A172 (cell line): ENCODE measurements at regions not wholly inside any gene's neighbourhood (a gene's known extent, or its start where the extent isn't known, plus 50 kb on each side); places are given as distances from the start of the nearest gene placed in this dataset.
A peak's percentile ranks its signal among the peaks of the same experiment; 100 is the strongest.

Experiments
- DNase-seq: peaks from one replicate; pipeline ENCODE4 v3.0.0-alpha.2; 2015; ENCODE audit warnings: low spot score

- DNase-seq, result no peak
These were observed 2314.9 kb downstream of the LRRC4C start for GRCh38 chr11:39144351-39145130.

GRCh38 chr11:39139581-39139980 is 2319.9 kb downstream of the LRRC4C start:
- DNase-seq, result no peak

- no peak for DNase-seq
These were observed 2338.6 kb downstream of the LRRC4C start for GRCh38 chr11:39120890-39121289.

DNA sequence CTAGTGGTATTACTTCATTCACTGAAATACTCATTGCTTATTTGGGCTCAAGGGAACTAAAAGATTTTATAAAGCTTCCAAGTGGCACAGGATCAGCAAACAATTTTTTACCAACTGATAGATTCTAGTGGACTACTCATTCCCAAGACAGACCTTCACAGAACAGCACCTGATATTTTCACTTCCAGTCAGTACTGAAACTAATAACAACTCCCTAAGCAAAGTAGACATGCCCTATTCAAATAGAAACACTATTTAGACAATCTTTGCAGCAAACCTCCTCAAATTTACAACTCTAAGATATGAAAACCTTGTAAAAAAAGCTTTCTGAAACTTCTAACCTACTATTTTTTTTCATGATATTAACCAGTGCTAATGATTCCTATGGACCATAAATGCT is 2345.8 kb downstream of the LRRC4C start:
- no peak for DNase-seq

- no peak for DNase-seq
These were observed 2357.2 kb downstream of the LRRC4C start for GRCh38 chr11:39102236-39102635.

GRCh38 chr11:39078465-39078864 is 2381.0 kb downstream of the LRRC4C start:
- DNase-seq, result no peak

DNA sequence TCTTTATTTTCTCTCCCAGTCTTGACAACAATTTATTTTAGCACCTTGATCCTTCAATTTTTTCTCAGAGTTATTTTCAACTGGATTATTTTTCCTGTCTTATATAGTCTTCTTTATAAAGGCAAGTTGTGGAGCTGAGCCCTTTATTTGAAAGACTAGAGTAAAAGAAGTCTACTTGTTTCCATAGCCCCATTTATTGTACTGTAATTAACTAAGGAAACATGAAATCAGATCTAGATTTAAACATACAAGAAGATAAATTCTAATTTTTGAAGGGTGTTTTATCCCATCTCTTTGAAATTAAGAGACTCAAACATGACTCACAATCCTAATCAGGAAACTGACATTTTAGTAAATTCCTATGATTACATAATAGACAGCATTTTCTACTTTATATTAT is 2421.8 kb downstream of the LRRC4C start:
- DNase-seq, result no peak

DNA sequence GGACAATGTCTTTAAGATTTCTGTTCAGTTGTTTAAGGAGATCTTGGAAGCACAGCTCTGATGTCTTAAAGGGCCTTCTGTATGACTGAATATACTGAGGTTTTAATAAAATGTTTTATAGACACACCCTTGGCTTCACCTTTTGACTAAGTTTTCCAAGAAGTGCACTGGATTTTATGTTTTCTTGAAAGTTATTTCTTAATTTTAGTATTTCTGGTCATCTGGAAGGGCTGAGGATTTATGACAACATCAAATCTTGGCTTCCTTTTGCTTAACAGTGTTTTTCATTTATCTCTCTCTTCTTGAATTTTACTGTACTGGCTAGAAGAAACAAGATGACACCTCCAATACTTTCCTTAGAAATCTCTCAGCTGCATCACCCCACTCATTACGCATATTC is 2423.4 kb downstream of the LRRC4C start:
- no peak for DNase-seq

DNA sequence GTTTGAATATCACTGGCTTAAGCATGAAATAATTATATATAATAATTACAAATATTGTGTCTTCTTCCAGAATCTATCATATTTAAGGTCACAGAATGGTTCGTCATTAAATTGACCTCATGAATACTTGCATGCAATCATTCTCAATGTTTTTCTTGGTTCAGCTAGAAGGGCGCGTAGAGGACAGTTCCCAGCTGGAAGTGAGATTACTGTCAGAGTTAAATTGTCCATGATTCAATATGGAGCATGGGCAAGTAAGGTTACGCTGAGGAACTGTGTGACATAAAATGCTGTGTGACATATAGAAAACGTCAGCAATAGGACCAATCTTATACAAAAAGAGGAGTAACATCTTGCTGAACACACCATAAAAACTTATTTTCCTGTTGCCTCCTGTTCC is 2423.5 kb upstream of the RAG2 start:
- DNase-seq, result no peak

GRCh38 chr11:39011797-39012196 is 2413.8 kb upstream of the RAG2 start:
- no peak for DNase-seq

DNA sequence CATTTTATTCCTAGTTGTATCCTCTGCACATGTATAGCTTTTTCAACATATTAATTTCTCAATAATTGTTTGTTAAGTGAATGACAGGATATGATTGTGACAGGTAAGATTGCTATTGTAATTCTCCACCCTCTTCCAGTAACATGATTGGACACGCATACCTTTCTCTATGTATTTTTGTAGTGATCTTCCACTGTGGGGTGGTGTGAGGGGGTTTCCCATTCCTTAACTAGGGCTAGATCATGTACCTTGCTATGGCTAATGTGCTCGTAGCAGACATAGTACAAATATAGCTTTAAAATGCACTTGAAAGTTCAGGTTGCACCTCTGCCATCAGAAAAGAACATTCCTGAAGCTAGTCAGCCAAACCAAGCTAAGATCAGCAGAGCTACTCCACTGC is 2392.8 kb upstream of the RAG2 start:
- no peak for DNase-seq

- no peak for DNase-seq
These were observed 2392.1 kb upstream of the RAG2 start for GRCh38 chr11:38990139-38990538.

- no peak for DNase-seq
These were observed 2390.9 kb upstream of the RAG2 start for GRCh38 chr11:38988908-38989307.

- no peak for DNase-seq
These were observed 2374.2 kb upstream of the RAG2 start for GRCh38 chr11:38972220-38972619.

DNA sequence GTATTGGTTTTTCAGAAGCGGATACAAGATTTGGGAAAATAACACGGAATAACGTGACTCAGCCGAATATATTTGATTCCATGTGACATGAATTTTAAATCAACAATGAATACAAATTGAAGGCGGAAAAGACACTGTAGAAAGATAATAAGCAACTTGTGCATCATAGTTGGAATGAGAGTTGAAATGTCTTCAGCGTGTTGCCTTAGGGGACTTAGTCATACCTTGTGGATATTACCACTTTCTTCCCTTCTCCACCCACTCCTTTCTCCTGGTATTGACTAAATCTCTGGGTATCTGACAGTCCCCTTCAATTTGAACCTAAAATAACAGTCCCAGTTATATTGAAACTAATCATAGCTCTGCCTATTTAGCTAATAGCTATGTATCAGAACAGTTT is 2373.1 kb upstream of the RAG2 start:
- peak; percentile 10 for DNase-seq

DNA sequence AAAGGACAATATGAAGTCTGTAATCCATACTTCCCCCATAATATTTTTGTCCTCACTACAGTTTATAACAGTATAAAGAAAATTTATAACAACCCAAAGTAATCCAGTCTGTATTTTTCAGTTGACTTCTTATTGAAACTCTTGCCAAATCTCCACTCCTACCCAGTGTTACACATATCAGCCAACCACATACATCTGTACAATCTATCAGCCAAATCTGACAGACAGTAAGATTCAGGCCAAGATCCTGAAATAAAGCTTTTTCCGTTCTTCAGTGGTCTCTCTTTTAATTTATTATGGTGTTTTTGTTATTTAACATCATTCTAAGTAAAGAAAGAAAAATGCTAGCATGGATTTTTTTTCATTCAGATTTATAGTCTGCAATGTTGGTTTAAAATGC is 2370.9 kb upstream of the RAG2 start:
- no peak for DNase-seq

DNA sequence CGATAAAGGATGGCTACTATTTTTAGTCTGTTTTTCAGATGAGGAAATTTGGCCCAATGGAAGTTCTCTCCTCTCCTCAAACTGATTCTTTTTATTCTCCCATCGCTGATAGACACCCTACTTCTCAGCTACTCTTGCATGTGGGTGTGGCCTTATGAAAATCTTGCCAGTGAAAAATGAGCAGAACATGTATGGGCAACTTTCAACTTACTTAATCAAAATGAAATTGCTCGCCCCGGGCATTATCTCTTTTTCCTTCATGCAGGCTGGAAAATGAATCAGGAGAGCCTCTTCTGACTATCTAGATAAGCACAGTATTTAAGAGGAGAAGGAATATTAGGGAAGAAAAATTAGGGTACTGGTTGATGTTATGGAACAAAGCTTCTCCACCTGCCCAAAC is 2354.7 kb upstream of the RAG2 start:
- no peak for DNase-seq

DNA sequence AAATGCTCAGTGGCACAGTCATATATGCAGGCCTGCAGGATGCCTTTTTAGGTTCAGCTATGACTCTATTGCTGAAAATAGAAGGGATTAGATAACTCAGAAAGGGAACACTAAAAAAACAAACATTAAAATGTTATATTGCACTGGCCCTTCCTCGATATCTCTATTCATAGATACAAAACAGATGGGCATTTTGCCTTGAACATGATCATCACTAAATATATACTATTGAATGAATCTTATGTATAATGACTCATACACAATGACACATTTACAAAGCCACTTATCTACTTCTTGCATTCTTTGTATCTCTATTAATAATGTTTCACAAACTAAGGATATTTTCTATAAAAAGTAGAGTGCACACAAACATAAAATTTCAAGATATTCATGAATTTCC is 2352.8 kb upstream of the RAG2 start:
- DNase-seq, result peak; percentile 2

GRCh38 chr11:38948392-38948791 is 2350.4 kb upstream of the RAG2 start:
- no peak for DNase-seq

DNA sequence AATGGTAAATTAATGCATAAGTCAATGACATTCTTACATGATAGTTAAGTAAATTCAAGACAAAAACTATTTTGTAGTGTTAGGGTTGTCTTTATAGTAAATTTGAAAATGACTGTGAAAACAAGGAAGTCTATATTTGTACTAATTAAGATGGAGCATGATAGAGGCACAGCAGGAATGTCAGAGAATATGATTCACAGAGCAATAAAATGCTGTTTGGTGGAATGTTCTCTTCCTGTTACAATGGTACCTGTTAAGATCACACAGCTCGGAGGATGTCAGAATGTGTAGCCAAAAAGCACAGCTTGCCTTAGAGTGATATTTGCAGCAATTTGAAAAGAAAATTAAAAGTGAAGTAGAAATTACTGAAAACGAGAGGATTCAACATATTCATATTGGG is 2339.7 kb upstream of the RAG2 start:
- peak; percentile 20 for DNase-seq

DNA sequence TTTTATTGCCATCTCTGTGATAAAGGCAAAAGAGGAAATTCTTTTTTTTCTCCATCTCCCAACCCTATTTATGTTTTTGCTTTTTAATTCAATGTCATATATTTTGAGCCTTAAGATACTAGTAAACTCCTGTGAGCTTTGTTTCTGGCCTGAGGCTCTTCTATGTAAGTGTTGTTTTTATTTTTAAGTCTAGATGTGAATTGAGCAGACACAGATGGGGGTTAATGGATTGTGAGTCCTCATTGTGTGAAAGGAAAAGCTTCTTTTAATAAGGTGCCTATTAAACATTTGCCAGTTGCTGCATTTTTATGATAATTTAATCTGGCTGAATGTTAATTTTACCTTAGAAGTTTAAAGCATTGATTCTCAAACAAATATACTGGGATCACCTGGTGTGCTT is 2337.9 kb upstream of the RAG2 start:
- no peak for DNase-seq

DNA sequence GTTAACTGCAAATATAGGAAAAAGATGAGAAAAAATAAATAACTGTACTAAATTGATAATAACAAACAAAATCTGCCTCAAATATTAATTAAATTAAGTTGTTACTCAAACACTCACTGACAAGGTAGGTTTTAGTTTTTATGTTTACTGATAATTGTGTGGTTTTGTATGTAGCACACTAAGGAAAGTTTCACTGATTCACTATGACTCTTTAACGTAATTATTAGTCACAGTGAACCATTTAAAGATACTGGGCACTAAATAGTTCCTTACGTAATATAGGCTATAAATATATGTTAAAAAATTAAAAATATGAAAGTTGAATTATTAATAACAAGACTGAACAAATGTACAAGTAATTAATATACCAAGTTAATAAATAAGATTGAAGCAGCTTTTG is 2330.0 kb upstream of the RAG2 start:
- DNase-seq, result no peak

- no peak for DNase-seq
These were observed 2326.6 kb upstream of the RAG2 start for GRCh38 chr11:38924644-38925043.

DNA sequence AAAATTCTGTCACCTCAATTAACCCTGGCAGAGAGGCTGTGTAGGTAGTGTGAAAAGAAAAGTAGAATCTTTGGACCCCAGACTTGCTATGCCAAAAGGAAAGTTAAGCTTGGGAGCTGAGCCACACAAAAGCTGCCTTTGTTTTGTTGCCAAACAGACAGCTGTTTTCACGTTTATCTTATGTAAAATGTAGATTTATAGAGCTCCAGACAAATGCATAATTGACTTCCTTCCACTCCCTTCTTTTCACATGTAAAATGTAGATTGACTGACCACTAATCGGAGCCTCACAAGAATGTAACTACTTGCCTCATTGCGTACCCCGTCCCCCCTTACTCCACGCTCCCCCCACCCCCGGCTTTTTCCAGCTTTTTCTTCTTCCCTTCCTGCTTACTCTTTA is 2302.2 kb upstream of the RAG2 start:
- DNase-seq, result no peak
